IMR-90 (cell line): ENCODE measurements at regions not wholly inside any gene's neighbourhood (a gene's known extent, or its start where the extent isn't known, plus 50 kb on each side); places are given as distances from the start of the nearest gene placed in this dataset.

Experiments
- ATAC-seq: fragments of 200-7000 bp; cut with Tn5 transposase; 2 replicates; pipeline ENCODE4 v1.9.1; 2020; ENCODE audit warnings: low read depth, mild to moderate bottlenecking, moderate library complexity
- BruUV-seq: library from RNA; stranded (reverse); fragments of 400-500 nt; replicated peaks from 2 replicates; lab custom pipeline; 2021; lab: Mats Ljungman, UMichigan
- CTCF ChIA-PET: fragments of 300-600 bp; formaldehyde crosslinking; extraction: SDS; loops from one replicate; lab custom pipeline; 2021; ENCODE audit warnings: antibody characterized with exemption; lab: Yijun Ruan, JAX
- POLR2A ChIA-PET: fragments of 300-600 bp; sonication (Branson Sonifier 250); formaldehyde crosslinking; loops from one replicate; lab custom pipeline; 2022; ENCODE audit warnings: antibody characterized with exemption; ENCODE audit not compliant: unreplicated experiment; lab: Charles Lee
- DNase-seq: peaks from one replicate; pipeline ENCODE4 v3.0.0; 2013
- H2AFZ ChIP-seq: replicated peaks from 2 replicates; pipeline ENCODE3; 2013; ENCODE audit warnings: low read length, mild to moderate bottlenecking; ENCODE audit not compliant: poor library complexity
- H2AK5ac ChIP-seq: 2 replicates; pipeline ENCODE4 v1.6.1; 2013; ENCODE audit warnings: low read depth, low read length, inconsistent platforms
- H2AK9ac ChIP-seq: replicated peaks from 2 replicates; pipeline ENCODE3; 2013; ENCODE audit warnings: mild to moderate bottlenecking, low read depth, low read length, moderate library complexity; ENCODE audit not compliant: poor library complexity
- H2BK120ac ChIP-seq: 2 replicates; pipeline ENCODE4 v1.6.1; 2013; ENCODE audit warnings: low read depth, low read length, inconsistent platforms
- H2BK15ac ChIP-seq: 3 replicates; pipeline ENCODE4 v1.6.1; 2013; ENCODE audit warnings: low read depth, low read length, inconsistent platforms
- H2BK20ac ChIP-seq: 2 replicates; pipeline ENCODE4 v1.6.1; 2013; ENCODE audit warnings: low read depth, mild to moderate bottlenecking, inconsistent platforms, low read length, moderate library complexity
- H2BK5ac ChIP-seq: 2 replicates; pipeline ENCODE4 v1.6.1; 2013; ENCODE audit warnings: mild to moderate bottlenecking, low read depth, low read length, inconsistent platforms; ENCODE audit not compliant: poor library complexity, severe bottlenecking
- H3K14ac ChIP-seq: replicated peaks from 2 replicates; pipeline ENCODE4 v1.6.1; 2013; ENCODE audit warnings: low read depth, low read length, inconsistent platforms
- H3K18ac ChIP-seq: 2 replicates; pipeline ENCODE4 v1.6.1; 2013; ENCODE audit warnings: low read depth, low read length, control low read depth
- H3K23ac ChIP-seq: 2 replicates; pipeline ENCODE4 v1.6.1; 2013; ENCODE audit warnings: low read depth, low read length, inconsistent platforms
- H3K27ac ChIP-seq: 2 replicates; pipeline ENCODE4 v1.5.1; 2013; ENCODE audit warnings: mild to moderate bottlenecking, control low read depth, low read length; ENCODE audit not compliant: insufficient read depth
- H3K27me3 ChIP-seq: 2 replicates; pipeline ENCODE4 v1.6.1; 2013; ENCODE audit warnings: low read length; ENCODE audit not compliant: control insufficient read depth, insufficient read depth
- H3K36me3 ChIP-seq: 2 replicates; pipeline ENCODE4 v1.6.1; 2013; ENCODE audit warnings: low read length, mixed read lengths; ENCODE audit not compliant: control insufficient read depth, insufficient read depth
- H3K4ac ChIP-seq: 2 replicates; pipeline ENCODE4 v1.6.1; 2013; ENCODE audit warnings: low read depth, low read length, inconsistent platforms
- H3K4me1 ChIP-seq: 2 replicates; pipeline ENCODE4 v1.6.1; 2013; ENCODE audit warnings: low read length, mixed read lengths; ENCODE audit not compliant: control insufficient read depth, insufficient read depth
- H3K4me2 ChIP-seq: 2 replicates; pipeline ENCODE4 v1.6.1; 2013; ENCODE audit warnings: low read depth, mild to moderate bottlenecking, control low read depth, low read length, moderate library complexity
- H3K4me3 ChIP-seq: 2 replicates; pipeline ENCODE4 v1.5.1; 2013; ENCODE audit warnings: low read depth, mild to moderate bottlenecking, control low read depth, low read length, moderate library complexity; ENCODE audit not compliant: insufficient read depth
- H3K56ac ChIP-seq: 2 replicates; pipeline ENCODE4 v1.6.1; 2013; ENCODE audit warnings: low read length, inconsistent platforms; ENCODE audit not compliant: insufficient read depth; ENCODE audit errors: extremely low read depth
- H3K79me1 ChIP-seq, 2 experiments: 2 replicates each; pipeline ENCODE4 v1.6.1; 2013; ENCODE audit warnings: low read length in 2 of 2, inconsistent platforms in 1 of 2, low read depth in 1 of 2
- H3K9ac ChIP-seq: 2 replicates; pipeline ENCODE4 v1.6.1; 2013; ENCODE audit warnings: low read depth, low read length, control low read depth
- H3K9me1 ChIP-seq: 2 replicates; pipeline ENCODE4 v1.6.1; 2013; ENCODE audit warnings: low read length, inconsistent platforms; ENCODE audit not compliant: insufficient read depth
- H3K9me3 ChIP-seq: 2 replicates; pipeline ENCODE4 v1.6.1; 2013; ENCODE audit warnings: low read length; ENCODE audit not compliant: control insufficient read depth, insufficient read depth
- H4K20me1 ChIP-seq: 2 replicates; pipeline ENCODE4 v1.6.1; 2013; ENCODE audit warnings: low read length, inconsistent platforms; ENCODE audit not compliant: insufficient read depth
- H4K5ac ChIP-seq: 2 replicates; pipeline ENCODE4 v1.6.1; 2013; ENCODE audit warnings: mild to moderate bottlenecking, low read depth, low read length, control low read depth
- H4K8ac ChIP-seq, 2 experiments: 2 replicates each; pipeline ENCODE4 v1.6.1; 2013; ENCODE audit warnings: low read depth in 2 of 2, low read length in 2 of 2, control low read depth in 1 of 2, inconsistent platforms in 1 of 2
- H4K91ac ChIP-seq: 2 replicates; pipeline ENCODE4 v1.6.1; 2013; ENCODE audit warnings: low read depth, low read length, inconsistent platforms; ENCODE audit not compliant: insufficient read depth
- CHD1 ChIP-seq: IDR thresholded peaks from 2 replicates; pipeline ENCODE4 v1.6.1; 2012; ENCODE audit warnings: low read depth, low read length, improper control_type of control experiment
- POLR2A ChIP-seq: IDR thresholded peaks from 2 replicates; pipeline ENCODE4 v1.6.1; 2012; ENCODE audit warnings: mild to moderate bottlenecking, low read depth, low read length
- RAD21 ChIP-seq: IDR thresholded peaks from 2 replicates; pipeline ENCODE4 v1.6.1; 2012; ENCODE audit warnings: low read length, improper control_type of control experiment
- RFX5 ChIP-seq: IDR thresholded peaks from 2 replicates; pipeline ENCODE4 v1.8.0; 2012; ENCODE audit warnings: low read depth, mild to moderate bottlenecking, low read length, moderate library complexity
- SMC3 ChIP-seq: fragments of 150-350 bp; IDR thresholded peaks from 2 replicates; pipeline ENCODE4 v1.6.1; 2016; ENCODE audit warnings: low read depth, mild to moderate bottlenecking, antibody characterized with exemption, low read length, moderate library complexity
- WGBS, 2 experiments: methylation state at CpG; one replicate each; pipeline versions ENCODE4 v1.1.5 to v1.1.7; 2013; ENCODE audit warnings: missing lambda C conversion rate in 2 of 2; ENCODE audit not compliant: insufficient read length in 1 of 2; ENCODE audit errors: extremely low coverage in 2 of 2; 5-methylcytosine and 5-hydroxymethylcytosine counted together
- dilution Hi-C: fragments of 300-500 bp; cut with HindIII; formaldehyde crosslinking; loops from one replicate; pipeline ENCODE4 v1.14.3; 2018; ENCODE audit warnings: low sequenced_read_pairs; ENCODE audit not compliant: unreplicated experiment
- in situ Hi-C: fragments of 300-500 bp; cut with MboI; formaldehyde crosslinking; loops from 3 replicates; pipeline ENCODE4 v1.14.3; 2019; ENCODE audit warnings: low sequenced_read_pairs, inconsistent platforms, mixed read lengths
- intact Hi-C: fragments of 100-400 bp; cut with micrococcal nuclease; formaldehyde crosslinking; loops from 2 replicates; pipeline ENCODE4 v1.10.0; 2022
- TF ChIP-seq, protein P1 (sequence below): fragments of 150-350 bp; IDR thresholded peaks from 2 replicates; pipeline ENCODE4 v1.6.1; 2017; ENCODE audit warnings: mild to moderate bottlenecking, antibody characterized with exemption, low read length, low read depth
- TF ChIP-seq, protein P2 (sequence below): fragments of 150-350 bp; IDR thresholded peaks from 2 replicates; pipeline ENCODE4 v1.6.1; 2016; ENCODE audit warnings: low read depth, mild to moderate bottlenecking, low read length, moderate library complexity, borderline replicate concordance

DNA sequence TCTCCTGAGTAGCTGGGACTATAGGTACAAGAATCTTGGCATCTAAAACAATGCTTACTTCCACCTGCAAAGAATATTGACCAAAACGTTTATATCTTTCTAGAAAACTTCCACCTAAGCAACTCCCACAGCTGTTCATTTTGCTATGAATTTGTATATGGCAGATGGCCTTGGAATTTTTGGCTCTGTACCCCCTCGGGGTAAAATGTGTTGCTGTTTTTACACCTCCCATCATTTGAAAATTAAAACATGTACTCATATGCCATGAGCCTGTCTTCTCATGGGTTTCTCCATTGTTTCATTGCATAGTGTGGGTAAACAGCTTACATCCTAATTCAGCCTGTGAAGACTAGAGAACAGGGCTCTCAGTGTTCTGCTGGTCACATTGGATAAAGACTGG, 853.6 kb upstream of the SOX11 start:
- no peak overlapping the region for H3K14ac ChIP-seq
- H2BK20ac ChIP-seq: no peak overlapping the region
- H3K4me1 ChIP-seq: no peaks in the 10 kb centered on the region
- TF ChIP-seq POLR2A (no peak), SMC3 (no peak), RFX5 (no peak), CHD1 (no peak), RAD21 (no peak)
- TF ChIP-seq, protein P1, sequence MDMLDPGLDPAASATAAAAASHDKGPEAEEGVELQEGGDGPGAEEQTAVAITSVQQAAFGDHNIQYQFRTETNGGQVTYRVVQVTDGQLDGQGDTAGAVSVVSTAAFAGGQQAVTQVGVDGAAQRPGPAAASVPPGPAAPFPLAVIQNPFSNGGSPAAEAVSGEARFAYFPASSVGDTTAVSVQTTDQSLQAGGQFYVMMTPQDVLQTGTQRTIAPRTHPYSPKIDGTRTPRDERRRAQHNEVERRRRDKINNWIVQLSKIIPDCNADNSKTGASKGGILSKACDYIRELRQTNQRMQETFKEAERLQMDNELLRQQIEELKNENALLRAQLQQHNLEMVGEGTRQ: no peak
- TF ChIP-seq, protein P2, sequence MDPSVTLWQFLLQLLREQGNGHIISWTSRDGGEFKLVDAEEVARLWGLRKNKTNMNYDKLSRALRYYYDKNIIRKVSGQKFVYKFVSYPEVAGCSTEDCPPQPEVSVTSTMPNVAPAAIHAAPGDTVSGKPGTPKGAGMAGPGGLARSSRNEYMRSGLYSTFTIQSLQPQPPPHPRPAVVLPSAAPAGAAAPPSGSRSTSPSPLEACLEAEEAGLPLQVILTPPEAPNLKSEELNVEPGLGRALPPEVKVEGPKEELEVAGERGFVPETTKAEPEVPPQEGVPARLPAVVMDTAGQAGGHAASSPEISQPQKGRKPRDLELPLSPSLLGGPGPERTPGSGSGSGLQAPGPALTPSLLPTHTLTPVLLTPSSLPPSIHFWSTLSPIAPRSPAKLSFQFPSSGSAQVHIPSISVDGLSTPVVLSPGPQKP: no peak
- BruUV-seq: no TSS peak
- H3K18ac ChIP-seq: no peak overlapping the region
- H4K20me1 ChIP-seq: no peaks in the 10 kb centered on the region
- no peak overlapping the region for H2AK9ac ChIP-seq
- H3K56ac ChIP-seq: no peak overlapping the region
- no peaks in the 10 kb centered on the region for H3K36me3 ChIP-seq
- H3K27me3 ChIP-seq: no peaks in the 10 kb centered on the region
- intact Hi-C loops: no loop called here
- H3K9me1 ChIP-seq: no peaks in the 10 kb centered on the region
- CTCF ChIA-PET: no interaction called here
- H4K8ac ChIP-seq: no peak overlapping the region
- H3K23ac ChIP-seq: no peak overlapping the region
- H3K4me3 ChIP-seq: no peak overlapping the region
- no peak overlapping the region for H3K27ac ChIP-seq
- POLR2A ChIA-PET: no interaction called here
- H2BK120ac ChIP-seq: no peak overlapping the region
- no peak overlapping the region for H2AK5ac ChIP-seq
- H3K9ac ChIP-seq: no peak overlapping the region
- no peak overlapping the region for H4K5ac ChIP-seq
- dilution Hi-C loops: no loop called here
- no peaks in the 10 kb centered on the region for H3K79me1 ChIP-seq
- no peak overlapping the region for H3K4me2 ChIP-seq
- no peak for ATAC-seq
- H3K9me3 ChIP-seq: peaks cover 21% of the 10 kb centered on the region
- H4K91ac ChIP-seq: no peak overlapping the region
- in situ Hi-C loops: no loop called here
- DNase-seq: no peak
- H2BK5ac ChIP-seq: no peak overlapping the region
- no peak overlapping the region for H2AFZ ChIP-seq
- H3K4ac ChIP-seq: no peak overlapping the region
- no CpG with 5 or more reads among the region's 2 CpGs for WGBS, 2 experiments
- H2BK15ac ChIP-seq: no peak overlapping the region
